GM12878 (cell line): ENCODE measurements at regions not wholly inside any gene's neighbourhood (a gene's known extent, or its start where the extent isn't known, plus 50 kb on each side); places are given as distances from the start of the nearest gene placed in this dataset.

Experiments
- ATAC-seq: fragments of 200-7000 bp; cut with Tn5 transposase; 3 replicates; pipeline ENCODE4 v1.9.1; 2020; ENCODE audit warnings: mild to moderate bottlenecking, moderate library complexity
- BruUV-seq: library from RNA; stranded (reverse); fragments of 400-500 nt; replicated peaks from 2 replicates; lab custom pipeline; 2021; lab: Mats Ljungman, UMichigan
- CTCF ChIA-PET: fragments of 300-600 bp; sonication (Branson Sonifier 250); formaldehyde crosslinking; extraction: SDS; loops from one replicate; lab custom pipeline; 2021; ENCODE audit warnings: inconsistent platforms; lab: Yijun Ruan, JAX
- POLR2A ChIA-PET: fragments of 350-600 bp; formaldehyde crosslinking; extraction: SDS; loops from one replicate; lab custom pipeline; 2021; ENCODE audit warnings: inconsistent platforms; lab: Charles Lee
- RAD21 ChIA-PET: fragments of 300-600 bp; sonication (Branson Sonifier 250); formaldehyde crosslinking; loops from one replicate; lab custom pipeline; 2023; ENCODE audit warnings: antibody characterized with exemption; ENCODE audit not compliant: unreplicated experiment; lab: Charles Lee
- SMC1A ChIA-PET: fragments of 300-600 bp; sonication (Branson Sonifier 250); formaldehyde crosslinking; loops from one replicate; lab custom pipeline; 2023; ENCODE audit not compliant: unreplicated experiment, uncharacterized antibody; lab: Charles Lee
- DNase-seq: peaks from one replicate; pipeline ENCODE4 v3.0.0-alpha.2; 2011; ENCODE audit warnings: low read depth, low spot score
- FAIRE-seq: peaks from 3 replicates; lab custom pipeline; 2011; peaks lifted over from hg19 to GRCh38; lab: Jason Lieb, UNC
- H2AFZ ChIP-seq: 2 replicates; pipeline ENCODE4 v1.6.0; 2011; ENCODE audit warnings: low read depth, low read length, control low read depth; ENCODE audit not compliant: control insufficient read depth
- H3K27ac ChIP-seq: 2 replicates; pipeline ENCODE4 v1.5.1; 2011; ENCODE audit warnings: control low read depth; ENCODE audit not compliant: control insufficient read depth, insufficient read depth
- H3K27me3 ChIP-seq, 2 experiments: replicated peaks in 1 of 2; 2 replicates each; pipeline versions ENCODE4 v1.6.0 to v1.6.1; 2011; ENCODE audit warnings: low read length in 1 of 2; ENCODE audit not compliant: control insufficient read depth in 2 of 2, insufficient read depth in 2 of 2
- H3K36me3 ChIP-seq, 2 experiments: 2 replicates each; pipeline ENCODE4 v1.5.1; 2011; ENCODE audit warnings: low read length in 1 of 2; ENCODE audit not compliant: control insufficient read depth in 2 of 2, insufficient read depth in 2 of 2
- H3K4me1 ChIP-seq: 2 replicates; pipeline ENCODE4 v1.6.1; 2011; ENCODE audit warnings: mild to moderate bottlenecking, low read length, moderate library complexity, mixed read lengths; ENCODE audit not compliant: control insufficient read depth, insufficient read depth
- H3K4me2 ChIP-seq: 2 replicates; pipeline ENCODE4 v1.6.0; 2011; ENCODE audit warnings: control low read depth; ENCODE audit not compliant: control insufficient read depth, insufficient read depth
- H3K4me3 ChIP-seq: fragments of 200-600 bp; sonication (generic); 2 replicates; pipeline ENCODE4 v1.5.1; 2016
- H3K79me2 ChIP-seq: 2 replicates; pipeline ENCODE4 v1.6.0; 2011; ENCODE audit warnings: low read length; ENCODE audit not compliant: control insufficient read depth, insufficient read depth
- H3K9ac ChIP-seq: 2 replicates; pipeline ENCODE4 v1.8.0; 2011; ENCODE audit warnings: low read length, control low read depth, mixed read lengths; ENCODE audit not compliant: control insufficient read depth, insufficient read depth
- H3K9me3 ChIP-seq: replicated peaks from 3 replicates; pipeline ENCODE4 v1.5.1; 2011; ENCODE audit warnings: mild to moderate bottlenecking, low read length; ENCODE audit not compliant: control insufficient read depth, insufficient read depth
- H4K20me1 ChIP-seq: 2 replicates; pipeline ENCODE4 v1.6.0; 2011; ENCODE audit not compliant: control insufficient read depth, insufficient read depth
- ASH2L ChIP-seq: fragments of 300-600, 200-600 bp; sonication (generic); IDR thresholded peaks from 2 replicates; pipeline ENCODE4 v1.6.1; 2017; ENCODE audit warnings: low read depth, mild to moderate bottlenecking, borderline replicate concordance
- EGR1 ChIP-seq, 2 experiments: IDR thresholded peaks; 1 replicate in 1 of 2; 2 replicates in 1 of 2; pipeline ENCODE4 v1.6.1; 2011 to 2012; ENCODE audit warnings: low read depth in 2 of 2, low read length in 2 of 2, borderline replicate concordance in 1 of 2, mild to moderate bottlenecking in 1 of 2, moderate library complexity in 1 of 2
- EP300 ChIP-seq, 2 experiments: fragments of 150-350 bp in 1 of 2; IDR thresholded peaks; 2 replicates each; pipeline ENCODE4 v1.6.1; 2011 to 2012; ENCODE audit warnings: low read depth in 2 of 2, low read length in 2 of 2, borderline replicate concordance in 1 of 2, improper control_type of control experiment in 1 of 2, inconsistent platforms in 1 of 2; ENCODE audit not compliant: control insufficient read depth in 1 of 2
- EZH2 ChIP-seq: IDR thresholded peaks from 2 replicates; pipeline ENCODE4 v1.6.1; 2012; ENCODE audit warnings: low read depth, mild to moderate bottlenecking, control low read depth, inconsistent platforms, low read length, borderline replicate concordance; ENCODE audit not compliant: control insufficient read depth
- HDAC2 ChIP-seq: fragments of 200-600 bp; sonication (generic); IDR thresholded peaks from 2 replicates; pipeline ENCODE4 v1.6.1; 2017
- HSF1 ChIP-seq: fragments of 150-350 bp; IDR thresholded peaks from 2 replicates; pipeline ENCODE4 v1.6.1; 2014; ENCODE audit warnings: mild to moderate bottlenecking, low read depth, low read length
- KDM1A ChIP-seq: fragments of 200-600 bp; sonication (generic); IDR thresholded peaks from 2 replicates; pipeline ENCODE4 v1.6.1; 2016; ENCODE audit warnings: borderline replicate concordance
- NBN ChIP-seq: fragments of 450-650 bp; IDR thresholded peaks from 2 replicates; pipeline ENCODE4 v1.6.1; 2016
- NFXL1 ChIP-seq: fragments of 450-650 bp; IDR thresholded peaks from 2 replicates; pipeline ENCODE4 v1.6.1; 2017; ENCODE audit warnings: antibody characterized with exemption, mild to moderate bottlenecking, borderline replicate concordance
- PBX3 ChIP-seq: IDR thresholded peaks from 2 replicates; pipeline ENCODE4 v1.6.1; 2011; ENCODE audit warnings: mild to moderate bottlenecking, low read depth, low read length, moderate library complexity; ENCODE audit not compliant: insufficient replicate concordance
- SIN3A ChIP-seq: IDR thresholded peaks from 2 replicates; pipeline ENCODE4 v1.6.1; 2012; ENCODE audit warnings: low read depth, low read length, improper control_type of control experiment
- SPI1 ChIP-seq: IDR thresholded peaks from 2 replicates; pipeline ENCODE4 v1.6.1; 2011; ENCODE audit warnings: low read depth, mild to moderate bottlenecking, low read length, moderate library complexity, borderline replicate concordance; ENCODE audit not compliant: insufficient read depth
- ZBTB11 ChIP-seq: fragments of 450-650 bp; formaldehyde crosslinking; IDR thresholded peaks from 2 replicates; pipeline ENCODE4 v1.5.0; 2022; ENCODE audit warnings: mild to moderate bottlenecking, missing genetic modification characterization
- WGBS: methylation state at CpG from one replicate; pipeline ENCODE4 v1.1.6; 2016; ENCODE audit warnings: low lambda C conversion rate; ENCODE audit not compliant: insufficient replicate concordance, insufficient coverage; ENCODE audit errors: missing lambda C conversion rate; 5-methylcytosine and 5-hydroxymethylcytosine counted together
- in situ Hi-C: fragments of 300-500 bp; cut with MboI; formaldehyde crosslinking; loops from 9 replicates; pipeline ENCODE4 v1.14.3; 2018; ENCODE audit warnings: mixed read lengths
- intact Hi-C: fragments of 100-400 bp; cut with micrococcal nuclease; formaldehyde crosslinking; loops from one replicate; pipeline ENCODE4 v1.14.2; 2022; ENCODE audit not compliant: unreplicated experiment

GRCh38 chr4:138448169-138448568 is 206.0 kb upstream of the SLC7A11 start (continued):
- no peak for TF ChIP-seq NFXL1
- no peak for TF ChIP-seq ZBTB11
- no peak for TF ChIP-seq KDM1A
- TF ChIP-seq NBN: no peak
- no peak for TF ChIP-seq SIN3A
- no peak for TF ChIP-seq ASH2L
- no peak for TF ChIP-seq HSF1
- no peak for TF ChIP-seq EZH2
- no peak for TF ChIP-seq HDAC2

GRCh38 chr4:138446456-138446855 is 204.3 kb upstream of the SLC7A11 start:
- Histone ChIP-seq H3K36me3 (no peaks in the 10 kb centered on the region), H3K4me1 (no peaks in the 10 kb centered on the region), H3K9me3 (no peaks in the 10 kb centered on the region; the same call in 2 of the 3 replicates), H3K79me2 (no peaks in the 10 kb centered on the region), H3K4me2 (no peak overlapping the region), H4K20me1 (no peaks in the 10 kb centered on the region), H3K27me3 (no peaks in the 10 kb centered on the region), H3K9ac (no peak overlapping the region), H2AFZ (no peak overlapping the region), H3K4me3 (no peak overlapping the region), H3K27ac (no peak overlapping the region)
- 51% methylated on average over 5 of the region's 5 CpGs for WGBS
- RAD21 ChIA-PET: no interaction called here
- no peak for DNase-seq
- SMC1A ChIA-PET: no interaction called here
- intact Hi-C loops: no loop called here
- no TSS peak for BruUV-seq
- POLR2A ChIA-PET: no interaction called here
- FAIRE-seq: no peak
- TF ChIP-seq EP300 (IDR thresholded peaks at IDR 0.05; ENCODE audit: borderline replicate concordance in 1 of 2, control insufficient read depth in 1 of 2, low read depth in 2 of 2, low read length in 2 of 2): no peak
- TF ChIP-seq EGR1 (IDR thresholded peaks at IDR 0.05; ENCODE audit: borderline replicate concordance in 1 of 2, low read depth in 2 of 2, low read length in 2 of 2): no peak
- no peak for TF ChIP-seq SPI1
- no peak for TF ChIP-seq PBX3
- in situ Hi-C loops: no loop called here
- CTCF ChIA-PET: no interaction called here
- ATAC-seq: no peak
